Tibial nerve (tissue), 4 donors: ENCODE measurements at regions not wholly inside any gene's neighbourhood (a gene's known extent, or its start where the extent isn't known, plus 50 kb on each side); places are given as distances from the start of the nearest gene placed in this dataset.

Experiments
- EP300 ChIP-seq, 2 donors: sonication (generic); formaldehyde crosslinking; IDR thresholded peaks; one replicate each; pipeline ENCODE4 v1.6.1; 2017; ENCODE audit warnings: antibody characterized with exemption in 2 of 2, mild to moderate bottlenecking in 1 of 2
- TF ChIP-seq, protein P1 (sequence below), 5 experiments: fragments of 200-600 bp in 3 of 5; fragments of 450-650 bp in 2 of 5; sonication (generic) in 3 of 5; IDR thresholded peaks; one replicate each; pipeline ENCODE4 v1.5.1; 2016 to 2019; ENCODE audit warnings: antibody characterized with exemption in 5 of 5, mild to moderate bottlenecking in 3 of 5, moderate library complexity in 2 of 5

DNA sequence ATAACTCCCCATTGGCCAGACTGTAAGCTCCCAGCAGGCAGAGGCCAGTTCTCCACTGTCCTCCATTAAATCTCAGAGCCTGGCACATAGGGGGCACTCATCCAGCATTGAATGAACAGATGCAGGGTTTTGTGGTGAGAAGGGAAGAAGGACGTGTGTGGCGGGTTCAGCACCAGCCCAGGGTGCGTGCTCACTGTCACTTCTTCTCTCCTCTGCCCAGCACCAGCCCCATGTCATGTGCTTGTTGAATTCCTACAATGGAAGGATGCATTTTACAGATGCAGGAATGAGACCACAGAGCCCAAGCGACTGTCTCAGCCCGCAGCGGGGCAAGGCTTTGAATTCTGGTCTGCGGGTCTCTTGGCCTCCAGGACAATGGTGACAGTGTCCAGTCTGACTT is 149.9 kb downstream of the CEBPB start:
- TF ChIP-seq, protein P1, sequence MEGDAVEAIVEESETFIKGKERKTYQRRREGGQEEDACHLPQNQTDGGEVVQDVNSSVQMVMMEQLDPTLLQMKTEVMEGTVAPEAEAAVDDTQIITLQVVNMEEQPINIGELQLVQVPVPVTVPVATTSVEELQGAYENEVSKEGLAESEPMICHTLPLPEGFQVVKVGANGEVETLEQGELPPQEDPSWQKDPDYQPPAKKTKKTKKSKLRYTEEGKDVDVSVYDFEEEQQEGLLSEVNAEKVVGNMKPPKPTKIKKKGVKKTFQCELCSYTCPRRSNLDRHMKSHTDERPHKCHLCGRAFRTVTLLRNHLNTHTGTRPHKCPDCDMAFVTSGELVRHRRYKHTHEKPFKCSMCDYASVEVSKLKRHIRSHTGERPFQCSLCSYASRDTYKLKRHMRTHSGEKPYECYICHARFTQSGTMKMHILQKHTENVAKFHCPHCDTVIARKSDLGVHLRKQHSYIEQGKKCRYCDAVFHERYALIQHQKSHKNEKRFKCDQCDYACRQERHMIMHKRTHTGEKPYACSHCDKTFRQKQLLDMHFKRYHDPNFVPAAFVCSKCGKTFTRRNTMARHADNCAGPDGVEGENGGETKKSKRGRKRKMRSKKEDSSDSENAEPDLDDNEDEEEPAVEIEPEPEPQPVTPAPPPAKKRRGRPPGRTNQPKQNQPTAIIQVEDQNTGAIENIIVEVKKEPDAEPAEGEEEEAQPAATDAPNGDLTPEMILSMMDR (IDR thresholded peaks at IDR 0.05), result no peak
- no peak for TF ChIP-seq EP300 (IDR thresholded peaks at IDR 0.05)
